HG03196 (cell line): ENCODE measurements at regions not wholly inside any gene's neighbourhood (a gene's known extent, or its start where the extent isn't known, plus 50 kb on each side); places are given as distances from the start of the nearest gene placed in this dataset.
"Not testable (repeated sequence)": the region's sequence is repeated elsewhere in the genome, so short reads cannot be mapped to it uniquely, and the experiment has no call there.

Experiments used
- ATAC-seq: cut with Tn5 transposase; IDR thresholded peaks from one replicate; pipeline ENCODE4 v1.9.1; 2021; ENCODE audit not compliant: unreplicated experiment

DNA sequence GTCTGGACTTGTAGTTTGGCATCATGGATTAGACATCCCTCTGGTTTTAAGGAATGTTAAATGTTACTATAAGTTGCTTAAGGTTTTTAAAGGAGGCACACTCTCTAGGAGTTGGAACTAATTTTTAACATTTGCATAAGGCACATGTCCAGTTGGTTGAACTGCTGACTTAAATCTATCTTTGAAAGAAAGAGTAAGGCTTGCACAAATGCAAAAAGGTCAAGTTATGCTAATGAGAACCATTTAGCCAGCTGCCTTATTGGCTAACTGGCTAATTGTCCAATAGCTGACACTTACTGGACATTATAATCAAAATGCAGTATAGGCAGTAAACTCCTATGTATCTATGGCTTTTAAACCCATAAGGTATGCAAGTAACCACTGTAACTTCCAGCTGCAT lies 206.1 kb upstream of the TTC29 start:
- no peak for ATAC-seq

DNA sequence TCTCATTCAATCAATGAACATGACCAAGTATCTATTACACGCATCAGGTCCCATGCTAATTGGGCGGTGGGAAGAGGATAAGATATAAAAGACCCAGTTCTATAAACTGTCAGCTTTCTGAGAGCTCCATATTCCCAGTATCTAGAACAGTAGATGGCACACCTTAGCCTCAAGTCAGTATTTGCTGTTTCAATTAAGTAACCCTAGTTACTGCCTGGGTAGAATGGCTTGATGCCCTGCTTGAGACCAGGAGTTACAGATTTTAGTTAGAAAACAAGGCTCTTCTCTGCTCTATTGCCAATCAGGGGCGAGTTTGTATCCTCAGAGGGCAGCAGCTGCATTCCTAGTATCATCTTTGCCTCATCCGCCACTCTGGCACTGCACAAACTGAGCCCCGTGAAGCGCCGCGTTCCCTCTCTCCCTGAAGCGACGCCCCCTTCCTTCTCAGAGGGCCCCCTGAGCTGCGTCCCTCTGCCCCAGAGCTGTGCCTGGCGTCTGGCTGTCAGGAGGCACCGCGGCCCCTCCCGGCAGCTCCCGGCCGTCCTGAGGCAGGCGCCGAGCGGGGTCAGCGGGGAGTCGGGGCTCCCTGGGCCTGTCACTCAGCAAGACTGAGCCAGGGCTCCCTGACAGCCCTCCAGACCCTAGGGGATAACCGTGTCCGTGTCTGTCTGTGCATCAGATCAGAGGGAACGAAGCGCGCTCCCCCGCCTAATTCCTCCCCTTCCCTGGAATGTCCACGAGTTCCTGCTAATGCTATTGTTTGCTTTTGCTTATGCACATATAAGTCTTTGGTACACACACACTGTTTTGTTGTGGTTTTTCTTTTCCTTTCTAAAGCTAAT lies 212.4 kb upstream of the TTC29 start:
- ATAC-seq: no peak

- ATAC-seq: peak; percentile 88
These were observed 215.3 kb upstream of the TTC29 start for GRCh38 chr4:147160908-147161513.

DNA sequence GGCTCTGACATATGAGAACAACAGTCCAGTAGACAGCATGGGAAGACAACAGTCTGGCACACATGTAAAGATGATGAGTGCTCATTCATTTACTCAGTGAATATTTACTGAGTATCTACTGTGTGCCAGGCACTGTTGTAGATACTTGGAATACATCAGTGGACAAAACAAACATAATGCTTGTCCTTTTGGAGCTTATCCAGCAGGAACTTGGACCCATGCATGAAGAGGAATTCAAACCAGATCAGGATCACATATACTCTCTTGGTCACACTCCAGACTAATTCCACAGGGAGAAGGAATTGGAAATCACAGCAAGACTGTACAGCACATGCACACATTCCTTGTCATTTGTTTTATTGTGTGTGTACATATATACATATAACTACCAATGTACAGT lies 217.6 kb upstream of the TTC29 start:
- no peak for ATAC-seq

DNA sequence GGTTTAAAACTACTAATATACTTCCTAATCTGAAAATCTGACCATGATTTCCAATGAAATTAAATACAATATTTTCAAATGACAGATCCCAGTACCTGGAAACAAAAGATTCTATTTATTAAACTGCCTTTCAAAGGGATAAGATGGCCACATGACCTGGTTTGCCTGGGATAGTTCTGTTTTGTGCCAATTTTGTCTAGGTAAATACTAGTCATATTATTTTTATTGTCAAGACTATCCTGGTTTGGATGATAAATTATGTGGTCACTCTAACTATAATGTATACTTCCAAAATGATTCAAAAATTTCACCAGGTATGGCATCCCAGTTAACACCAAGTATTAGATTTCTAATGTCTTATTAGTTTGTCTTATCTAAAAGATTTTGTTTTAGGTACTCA lies 222.5 kb upstream of the TTC29 start:
- not testable (repeated sequence) for ATAC-seq

DNA sequence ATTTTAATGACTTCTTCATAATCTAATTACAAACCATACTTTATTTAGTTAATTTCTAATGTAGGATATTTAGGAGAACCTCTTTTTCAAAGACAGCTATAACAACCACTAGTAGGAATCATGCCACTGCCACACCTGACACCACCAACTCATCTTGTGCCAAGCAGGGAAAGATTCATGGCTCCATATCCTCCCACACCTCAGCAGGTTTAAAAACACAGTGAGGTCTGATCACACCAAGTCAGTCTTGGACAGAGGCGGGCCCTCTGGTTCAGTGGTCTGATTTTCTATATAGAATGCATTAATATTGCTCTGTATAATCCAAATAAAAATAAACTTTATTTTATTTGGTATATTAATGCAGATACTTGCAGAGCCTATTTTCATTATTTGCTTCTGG lies 227.7 kb upstream of the TTC29 start:
- no peak for ATAC-seq

- no peak for ATAC-seq
These were observed 228.3 kb upstream of the TTC29 start for GRCh38 chr4:147173797-147174432.

DNA sequence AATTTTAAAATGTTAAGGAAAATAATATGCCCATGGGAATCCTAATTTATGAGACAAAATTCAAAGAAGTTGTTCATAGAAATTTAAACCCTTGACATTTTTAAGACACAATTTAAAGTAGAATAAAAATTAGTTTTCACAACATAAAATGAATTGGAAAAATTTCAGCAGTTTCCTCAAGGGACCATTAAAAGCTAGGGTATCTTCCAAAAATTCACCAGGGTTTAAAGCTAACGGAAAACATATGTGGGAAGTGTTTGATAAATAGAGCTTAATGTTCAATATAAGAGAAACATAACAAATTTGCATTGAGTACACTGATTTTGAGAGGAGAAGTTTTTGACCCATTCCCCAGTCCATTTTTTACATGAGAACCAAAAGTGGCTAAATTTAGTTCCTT lies 228.9 kb upstream of the TTC29 start:
- no peak for ATAC-seq

DNA sequence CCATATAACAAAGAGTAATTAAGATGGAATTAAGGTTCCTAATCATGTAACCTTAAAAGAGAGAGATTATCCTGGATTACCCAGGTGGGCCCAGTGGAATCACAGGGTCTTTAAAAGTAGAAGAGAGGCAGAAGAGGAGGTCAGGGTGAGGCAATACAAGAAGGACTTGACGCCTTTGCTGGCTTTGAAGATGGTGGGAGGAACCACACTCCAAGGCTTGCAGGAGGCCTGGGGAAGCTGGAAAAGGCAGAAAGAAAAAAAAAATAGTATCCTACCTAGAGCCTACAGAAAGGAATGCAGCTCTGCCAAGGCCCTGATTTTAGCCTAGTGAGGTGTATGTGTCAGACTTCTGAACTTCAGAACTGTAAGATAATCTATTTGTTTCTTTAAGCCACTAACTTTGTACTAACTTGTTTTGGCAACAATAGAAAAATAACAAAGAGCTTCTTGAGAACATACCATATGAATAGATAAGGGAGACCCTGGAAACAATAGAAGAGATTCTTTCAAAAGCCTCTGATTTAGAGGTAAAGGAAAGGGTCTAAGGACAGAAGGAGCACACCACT lies 229.9 kb upstream of the TTC29 start:
- no peak for ATAC-seq

- ATAC-seq: no peak
These were observed 236.4 kb upstream of the TTC29 start for GRCh38 chr4:147182041-147182440.

- ATAC-seq: no peak
These were observed 247.0 kb upstream of the TTC29 start for GRCh38 chr4:147192679-147193078.

DNA sequence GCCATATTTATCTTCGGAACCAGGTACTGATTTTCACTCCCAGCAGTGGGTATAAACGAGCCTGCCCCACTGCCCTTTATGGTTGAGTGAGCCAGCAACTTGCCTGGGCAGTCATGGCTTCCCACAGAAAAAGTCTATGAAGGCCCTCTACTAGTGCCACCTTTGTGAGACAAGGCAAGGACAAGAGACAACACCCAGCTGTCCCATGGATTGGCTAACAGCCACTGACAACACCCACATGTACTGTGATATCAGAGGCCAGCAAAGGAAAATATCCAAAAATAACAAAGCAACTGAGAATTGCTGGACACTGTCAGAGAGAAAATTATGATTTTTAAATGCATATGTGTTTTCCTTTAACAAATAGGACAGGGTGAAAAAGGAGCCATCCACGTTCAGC lies 248.4 kb upstream of the TTC29 start:
- ATAC-seq: no peak

- ATAC-seq: no peak
These were observed 248.9 kb upstream of the TTC29 start for GRCh38 chr4:147194604-147195003.

- no peak for ATAC-seq
These were observed 249.7 kb upstream of the TTC29 start for GRCh38 chr4:147195386-147195785.

GRCh38 chr4:147198411-147199051 lies 252.9 kb upstream of the TTC29 start:
- no peak for ATAC-seq

DNA sequence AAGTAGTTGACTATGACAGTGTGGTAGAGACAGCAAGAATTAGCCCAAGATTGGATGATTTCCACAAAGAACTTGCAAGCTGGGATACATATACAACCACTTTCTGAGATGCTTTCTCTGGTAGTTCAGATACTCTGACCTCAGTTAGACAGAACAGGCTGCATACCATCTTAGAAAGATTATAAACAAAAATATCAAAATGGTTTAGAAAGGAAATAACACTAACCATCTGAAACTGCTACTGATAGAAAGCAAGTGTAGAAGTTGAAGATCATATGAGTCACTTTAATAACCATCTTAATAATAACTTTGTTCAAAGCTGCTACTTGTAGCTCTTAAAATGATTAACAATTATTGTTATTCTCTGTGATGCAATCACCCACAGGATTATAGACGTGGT lies 255.4 kb upstream of the TTC29 start:
- no peak for ATAC-seq

DNA sequence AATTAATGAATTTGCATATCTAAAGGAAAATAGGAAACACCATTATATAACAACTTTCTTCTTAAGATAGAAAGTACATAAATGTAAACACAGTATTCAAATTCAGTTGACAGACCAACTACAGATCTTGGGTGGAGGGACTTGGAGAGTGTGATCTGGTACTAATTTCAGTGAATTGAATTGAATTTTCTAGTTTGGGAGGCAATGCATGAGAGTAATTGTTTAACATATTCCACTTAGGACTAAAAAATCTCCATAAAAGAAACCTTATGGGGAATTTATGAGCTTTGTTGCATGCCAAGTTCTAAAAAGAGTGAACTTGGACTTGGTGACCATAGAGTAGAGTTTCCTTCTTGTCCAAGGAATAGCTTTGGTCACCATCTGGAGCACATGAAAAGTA lies 261.1 kb upstream of the TTC29 start:
- ATAC-seq: no peak

- ATAC-seq: no peak
These were observed 262.2 kb upstream of the TTC29 start for GRCh38 chr4:147207911-147208310.

DNA sequence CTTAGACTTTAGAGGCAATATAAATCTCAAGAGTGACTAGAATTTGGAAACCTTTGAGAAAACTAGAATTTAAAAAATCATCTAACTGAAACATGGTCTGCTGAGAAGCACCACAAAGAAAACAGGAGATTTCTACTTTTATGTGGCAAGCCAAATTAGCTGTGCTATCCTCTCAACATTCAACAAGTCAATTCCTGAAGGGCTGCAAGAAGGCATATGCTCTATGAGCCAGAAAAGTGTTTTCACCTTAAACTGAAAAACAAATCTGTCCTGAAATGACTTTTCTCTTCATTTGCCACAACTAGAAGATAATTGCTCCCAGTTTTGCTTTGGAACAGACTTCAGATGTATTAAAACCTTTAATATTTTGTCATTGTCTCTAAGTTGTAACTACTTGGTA lies 263.2 kb upstream of the EDNRA start:
- ATAC-seq: no peak

- no peak for ATAC-seq
These were observed 261.8 kb upstream of the EDNRA start for GRCh38 chr4:147219145-147219544.

GRCh38 chr4:147220833-147221232 lies 260.1 kb upstream of the EDNRA start:
- no peak for ATAC-seq
